ENCODE measurements at regions not wholly inside any gene's neighbourhood (a gene's known extent, or its start where the extent isn't known, plus 50 kb on each side); places are given as distances from the start of the nearest gene placed in this dataset.

GRCh38 chr5:3526551-3527185 is 69.0 kb upstream of the IRX1 start:
- TF ChIP-seq CTCF (IDR thresholded peaks at IDR 0.05 in 4 of 5, conservative IDR thresholded peaks at IDR 0.05 in 1 of 5), result no peak
- TF ChIP-seq POLR2A (IDR thresholded peaks at IDR 0.05), result no peak
